Fibroblast of lung (primary cell): ENCODE measurements at regions not wholly inside any gene's neighbourhood (a gene's known extent, or its start where the extent isn't known, plus 50 kb on each side); places are given as distances from the start of the nearest gene placed in this dataset.

Experiments used
- EZH2 ChIP-seq: IDR thresholded peaks from 2 replicates; pipeline ENCODE4 v1.5.1; 2012; ENCODE audit warnings: low read length, control low read depth, mild to moderate bottlenecking; ENCODE audit errors: missing control alignments
- TF ChIP-seq, protein P1 (sequence below), 2 donors: IDR thresholded peaks in 1 of 2; conservative IDR thresholded peaks in 1 of 2; 1 replicate in 1 of 2; 2 replicates in 1 of 2; pipeline ENCODE4 v1.5.1; 2011 to 2012; ENCODE audit warnings: low read length in 2 of 2, control low read depth in 1 of 2, inconsistent platforms in 1 of 2, low read depth in 1 of 2, mild to moderate bottlenecking in 1 of 2

GRCh38 chr20:48321271-48321670, 506.5 kb downstream of the PREX1 start:
- no peak for TF ChIP-seq EZH2
- TF ChIP-seq, protein P1, sequence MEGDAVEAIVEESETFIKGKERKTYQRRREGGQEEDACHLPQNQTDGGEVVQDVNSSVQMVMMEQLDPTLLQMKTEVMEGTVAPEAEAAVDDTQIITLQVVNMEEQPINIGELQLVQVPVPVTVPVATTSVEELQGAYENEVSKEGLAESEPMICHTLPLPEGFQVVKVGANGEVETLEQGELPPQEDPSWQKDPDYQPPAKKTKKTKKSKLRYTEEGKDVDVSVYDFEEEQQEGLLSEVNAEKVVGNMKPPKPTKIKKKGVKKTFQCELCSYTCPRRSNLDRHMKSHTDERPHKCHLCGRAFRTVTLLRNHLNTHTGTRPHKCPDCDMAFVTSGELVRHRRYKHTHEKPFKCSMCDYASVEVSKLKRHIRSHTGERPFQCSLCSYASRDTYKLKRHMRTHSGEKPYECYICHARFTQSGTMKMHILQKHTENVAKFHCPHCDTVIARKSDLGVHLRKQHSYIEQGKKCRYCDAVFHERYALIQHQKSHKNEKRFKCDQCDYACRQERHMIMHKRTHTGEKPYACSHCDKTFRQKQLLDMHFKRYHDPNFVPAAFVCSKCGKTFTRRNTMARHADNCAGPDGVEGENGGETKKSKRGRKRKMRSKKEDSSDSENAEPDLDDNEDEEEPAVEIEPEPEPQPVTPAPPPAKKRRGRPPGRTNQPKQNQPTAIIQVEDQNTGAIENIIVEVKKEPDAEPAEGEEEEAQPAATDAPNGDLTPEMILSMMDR (conservative IDR thresholded peaks at IDR 0.05 in 1 of 2, IDR thresholded peaks at IDR 0.05 in 1 of 2; ENCODE audit: low read depth in 1 of 2, low read length in 2 of 2) = no peak
